ENCODE measurements at regions not wholly inside any gene's neighbourhood (a gene's known extent, or its start where the extent isn't known, plus 50 kb on each side); places are given as distances from the start of the nearest gene placed in this dataset.

GRCh38 chr2:12120281-12121150 lies 374.1 kb downstream of the LPIN1 start:
- Histone ChIP-seq H2AFZ (no peak overlapping the region), H3F3A (ENCODE audit: insufficient read depth, low read depth) (peaks cover 13% of the 10 kb centered on the region), H3K79me2 (ENCODE audit: low read depth) (no peaks in the 10 kb centered on the region), H3K4me3 (no peak overlapping the region), H4K20me1 (ENCODE audit: insufficient read depth) (no peaks in the 10 kb centered on the region), H3K4me2 (peak overlapping the region; percentile 23), H3K27ac (peak overlapping the region; percentile 49), H3K36me3 (ENCODE audit: low read depth) (no peaks in the 10 kb centered on the region), H3K9me2 (ENCODE audit: insufficient read depth) (no peaks in the 10 kb centered on the region), H3K9me3 (ENCODE audit: insufficient read depth, low read depth) (no peaks in the 10 kb centered on the region; the same call in 1 of the 2 replicates), H3K27me3 (ENCODE audit: insufficient read depth, low read depth) (no peaks in the 10 kb centered on the region), H3K4me1 (replicated peaks; ENCODE audit: insufficient read depth) (peaks cover 26% of the 10 kb centered on the region)
- ChIA-PET CTCF (no interaction called here), POLR2A (ENCODE audit: unreplicated experiment) (no interaction called here)
- BruUV-seq (replicated peaks), result no TSS peak
- peak; percentile 29 to 65 for DNase-seq
- TF ChIP-seq CTCF (conservative IDR thresholded peaks at IDR 0.05) (no peak), EZH2 (IDR thresholded peaks at IDR 0.05; ENCODE audit: low read depth) (no peak)
- intact Hi-C loops (cut with micrococcal nuclease; ENCODE audit: unreplicated experiment), result no loop called here

DNA sequence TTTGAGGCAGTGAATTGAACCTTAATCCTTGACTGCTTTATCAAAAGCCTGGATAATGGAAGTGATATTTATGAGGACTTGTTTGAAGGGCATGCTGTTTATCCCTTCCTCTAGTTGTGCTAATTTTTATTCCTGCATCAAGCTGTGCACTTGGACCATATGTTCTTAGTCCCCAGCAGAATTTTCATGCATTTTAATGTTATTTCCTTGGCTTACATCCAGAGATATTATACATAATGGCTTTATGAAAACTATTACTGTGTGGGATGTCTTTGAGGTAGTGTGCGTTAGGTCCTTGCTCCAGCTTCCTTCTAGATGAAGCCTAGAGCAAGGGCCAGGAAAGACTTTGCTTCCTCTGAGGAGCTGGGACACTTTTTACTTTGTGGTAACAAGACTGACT lies 378.4 kb downstream of the LPIN1 start:
- Histone ChIP-seq H3F3A (ENCODE audit: insufficient read depth, low read depth) (peaks cover 13% of the 10 kb centered on the region), H3K4me3 (no peak overlapping the region), H3K4me2 (no peak overlapping the region), H3K79me2 (ENCODE audit: low read depth) (no peaks in the 10 kb centered on the region), H3K27me3 (ENCODE audit: insufficient read depth, low read depth) (no peaks in the 10 kb centered on the region), H4K20me1 (ENCODE audit: insufficient read depth) (no peaks in the 10 kb centered on the region), H3K27ac (no peak overlapping the region), H3K9me2 (ENCODE audit: insufficient read depth) (no peaks in the 10 kb centered on the region), H3K36me3 (ENCODE audit: low read depth) (no peaks in the 10 kb centered on the region), H2AFZ (no peak overlapping the region), H3K9me3 (ENCODE audit: insufficient read depth, low read depth) (peaks cover 11% of the 10 kb centered on the region; the same call in 1 of the 2 replicates), H3K4me1 (replicated peaks; ENCODE audit: insufficient read depth) (peaks cover 17% of the 10 kb centered on the region)
- DNase-seq, result no peak
- ChIA-PET CTCF (no interaction called here), POLR2A (ENCODE audit: unreplicated experiment) (no interaction called here)
- no TSS peak for BruUV-seq (replicated peaks)
- intact Hi-C loops (cut with micrococcal nuclease; ENCODE audit: unreplicated experiment), result no loop called here
- TF ChIP-seq EZH2 (IDR thresholded peaks at IDR 0.05; ENCODE audit: low read depth) (no peak), CTCF (conservative IDR thresholded peaks at IDR 0.05) (no peak)

DNA sequence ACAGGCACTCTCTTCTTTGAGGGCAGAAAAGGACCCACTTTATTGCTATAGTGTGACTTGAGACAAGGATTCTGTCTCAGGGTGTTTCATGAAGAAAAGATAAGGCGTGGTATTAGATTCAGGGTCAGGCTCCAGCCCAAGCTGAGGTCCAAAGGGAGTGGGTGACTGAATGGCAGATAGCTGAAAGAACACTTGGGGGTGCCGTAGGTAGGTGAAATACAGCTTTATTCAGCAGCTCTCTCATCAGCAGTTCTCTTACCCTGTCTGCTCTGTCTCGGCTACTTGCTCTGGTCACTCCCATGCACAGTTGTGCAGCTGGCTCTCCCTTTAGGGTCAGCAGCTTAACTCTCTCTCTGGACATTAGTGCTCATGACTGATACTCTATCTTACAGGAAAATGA lies 379.9 kb downstream of the LPIN1 start:
- CTCF ChIA-PET, result no interaction called here

More for the DNA sequence above, 379.9 kb downstream of the LPIN1 start:
- Histone ChIP-seq H3K9me2 (ENCODE audit: insufficient read depth) (no peaks in the 10 kb centered on the region), H4K20me1 (ENCODE audit: insufficient read depth) (no peaks in the 10 kb centered on the region), H3K4me3 (no peak overlapping the region), H3K9me3 (ENCODE audit: insufficient read depth, low read depth) (peaks cover 11% of the 10 kb centered on the region; the same call in 1 of the 2 replicates), H3K27me3 (ENCODE audit: insufficient read depth, low read depth) (no peaks in the 10 kb centered on the region), H2AFZ (no peak overlapping the region), H3K27ac (no peak overlapping the region), H3K79me2 (ENCODE audit: low read depth) (no peaks in the 10 kb centered on the region), H3K4me1 (replicated peaks; ENCODE audit: insufficient read depth) (peaks cover 6% of the 10 kb centered on the region), H3K4me2 (no peak overlapping the region), H3F3A (ENCODE audit: insufficient read depth, low read depth) (peaks cover 3% of the 10 kb centered on the region), H3K36me3 (ENCODE audit: low read depth) (no peaks in the 10 kb centered on the region)
- intact Hi-C loops (cut with micrococcal nuclease; ENCODE audit: unreplicated experiment), result no loop called here
- no peak for DNase-seq
- no peak for TF ChIP-seq CTCF (conservative IDR thresholded peaks at IDR 0.05)
- TF ChIP-seq EZH2 (IDR thresholded peaks at IDR 0.05; ENCODE audit: low read depth), result no peak
- POLR2A ChIA-PET (ENCODE audit: unreplicated experiment), result no interaction called here
- no TSS peak for BruUV-seq (replicated peaks)
